ENCODE measurements at regions not wholly inside any gene's neighbourhood (a gene's known extent, or its start where the extent isn't known, plus 50 kb on each side); places are given as distances from the start of the nearest gene placed in this dataset.
"Not testable (repeated sequence)": the region's sequence is repeated elsewhere in the genome, so short reads cannot be mapped to it uniquely, and the experiment has no call there.

GRCh38 chr9:29958469-29958868 is 2385.2 kb upstream of the C9orf72 start:
- DNase-seq, result no peak

GRCh38 chr9:29965834-29966233 is 2392.6 kb upstream of the C9orf72 start:
- no peak for DNase-seq

DNA sequence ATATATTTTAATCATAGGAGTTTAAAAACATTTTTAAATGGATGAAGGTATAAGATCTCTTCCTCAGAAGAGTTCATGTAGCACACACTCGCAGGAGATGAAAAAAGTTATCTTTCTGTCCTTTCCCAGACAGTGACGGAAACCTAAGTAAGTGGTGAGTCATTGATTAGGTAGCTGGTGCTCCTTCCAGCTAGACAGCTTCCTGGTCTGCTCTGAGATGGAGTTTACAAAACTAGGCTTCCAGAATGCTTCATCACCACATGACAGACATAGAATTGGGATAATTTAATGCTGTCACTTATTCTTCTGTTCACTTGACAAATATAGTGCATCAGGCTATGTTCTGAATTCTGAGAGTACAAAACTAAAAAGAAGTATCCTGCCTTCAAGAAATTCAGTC is 2393.0 kb upstream of the C9orf72 start:
- no peak for DNase-seq

- DNase-seq, result no peak
These were observed 2395.6 kb upstream of the C9orf72 start for GRCh38 chr9:29968831-29969230.

GRCh38 chr9:29969408-29969807 is 2396.1 kb upstream of the C9orf72 start:
- no peak for DNase-seq

GRCh38 chr9:29969856-29970647 is 2396.8 kb upstream of the C9orf72 start:
- no peak for DNase-seq

DNA sequence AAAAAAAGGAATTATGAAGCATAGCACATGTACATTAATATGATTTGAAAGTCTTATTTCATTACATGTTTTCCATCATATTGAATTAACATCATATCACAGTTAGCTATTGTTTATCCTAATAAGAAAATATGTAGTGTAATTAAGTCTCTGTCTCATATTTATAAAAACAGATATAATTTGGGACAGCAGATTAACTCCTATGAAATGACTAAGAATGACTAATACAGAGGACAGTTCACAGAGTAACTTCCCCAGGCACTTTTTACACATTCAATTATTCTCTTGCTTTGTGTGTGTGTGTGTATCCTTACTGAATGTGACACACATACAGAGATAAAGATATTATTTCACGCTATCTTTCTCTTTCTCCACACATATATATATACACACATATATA is 2400.9 kb upstream of the C9orf72 start:
- no peak for DNase-seq

- no peak for DNase-seq
These were observed 2403.7 kb upstream of the C9orf72 start for GRCh38 chr9:29976981-29977380.

- no peak for DNase-seq
These were observed 2403.4 kb upstream of the ACO1 start for GRCh38 chr9:29981013-29981412.

- no peak for DNase-seq
These were observed 2384.8 kb upstream of the ACO1 start for GRCh38 chr9:29999645-30000044.

- DNase-seq, result no peak
These were observed 2373.8 kb upstream of the ACO1 start for GRCh38 chr9:30010691-30011090.

- DNase-seq, result no peak
These were observed 2371.8 kb upstream of the ACO1 start for GRCh38 chr9:30012622-30013021.

DNA sequence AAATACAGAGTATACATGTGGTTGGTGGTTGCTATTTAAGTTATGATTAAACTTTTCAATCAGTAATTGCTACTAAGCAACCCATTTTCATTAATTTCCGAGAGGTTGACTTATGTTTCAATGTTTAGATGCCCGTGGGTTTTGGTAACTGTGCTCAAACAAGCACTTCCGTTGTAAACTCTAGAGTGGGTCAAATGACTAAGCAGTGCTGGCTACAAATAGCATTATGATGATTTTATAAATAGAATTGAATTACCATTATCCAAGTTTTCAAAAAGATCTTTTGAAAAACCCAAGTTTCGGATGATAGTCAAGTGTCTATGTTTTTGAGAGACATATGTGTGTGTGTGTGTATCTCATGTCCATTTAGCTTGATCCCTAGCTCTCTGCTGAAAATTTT is 2369.4 kb upstream of the ACO1 start:
- no peak for DNase-seq

DNA sequence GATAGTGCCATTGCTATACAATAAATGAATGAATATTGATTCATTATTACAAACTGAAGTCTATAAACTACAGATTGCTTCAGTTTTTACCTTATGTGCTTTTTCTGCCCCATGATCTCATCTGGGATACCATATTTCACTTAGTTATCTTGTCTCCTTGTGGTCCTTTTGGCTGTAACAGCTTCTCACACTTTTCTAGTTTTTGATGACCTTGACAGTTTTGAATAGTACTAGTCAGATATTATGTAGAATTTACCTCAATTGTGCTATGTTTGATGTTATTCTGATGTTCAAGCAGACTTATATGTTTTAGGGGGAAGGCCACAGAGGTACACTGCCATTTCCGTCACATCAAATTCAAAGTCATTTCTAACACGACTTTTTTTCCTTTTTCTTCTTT is 2364.3 kb upstream of the ACO1 start:
- DNase-seq, result no peak

GRCh38 chr9:30035761-30036160 is 2348.7 kb upstream of the ACO1 start:
- no peak for DNase-seq

GRCh38 chr9:30036558-30036957 is 2347.9 kb upstream of the ACO1 start:
- DNase-seq, result no peak

DNA sequence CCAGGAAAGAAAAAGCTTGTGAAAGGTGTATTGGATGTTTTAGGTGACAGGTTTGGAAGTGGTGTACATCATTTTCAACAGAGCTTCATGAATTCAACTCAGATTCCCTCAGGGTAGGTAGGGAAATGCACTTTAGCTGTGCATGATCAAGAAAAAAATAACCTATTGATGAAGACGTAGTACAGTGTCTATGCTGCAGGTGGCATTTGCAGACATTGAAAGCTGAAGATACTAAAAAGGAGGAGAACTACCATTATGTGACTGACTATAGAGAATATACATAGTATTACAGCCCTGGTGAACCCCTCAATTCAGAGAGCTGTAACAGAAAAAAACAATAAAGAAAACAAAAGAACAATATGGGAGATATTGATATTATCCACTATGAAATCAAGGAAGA is 2344.7 kb upstream of the ACO1 start:
- peak; percentile 29 for DNase-seq

DNA sequence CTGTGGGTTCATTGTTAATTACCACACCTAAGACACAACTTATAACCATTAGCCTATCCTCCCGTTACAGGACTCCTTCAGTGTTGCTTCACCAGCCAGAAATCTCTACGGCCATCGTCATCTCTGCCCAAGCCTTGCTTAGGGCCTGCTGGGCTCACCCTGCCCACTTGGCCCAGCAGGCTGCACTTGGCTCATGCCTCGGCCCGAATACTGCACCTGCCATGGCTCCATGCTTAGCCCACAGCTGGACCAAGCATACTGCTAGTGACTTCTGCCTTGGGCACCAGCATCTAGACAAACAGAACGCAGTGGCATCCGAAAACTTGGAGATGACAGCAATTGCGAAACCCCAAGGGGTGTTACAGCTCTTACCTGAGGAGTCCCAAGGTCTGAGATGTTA is 2336.0 kb upstream of the ACO1 start:
- no peak for DNase-seq

- no peak for DNase-seq
These were observed 2326.0 kb upstream of the ACO1 start for GRCh38 chr9:30058463-30058862.

DNA sequence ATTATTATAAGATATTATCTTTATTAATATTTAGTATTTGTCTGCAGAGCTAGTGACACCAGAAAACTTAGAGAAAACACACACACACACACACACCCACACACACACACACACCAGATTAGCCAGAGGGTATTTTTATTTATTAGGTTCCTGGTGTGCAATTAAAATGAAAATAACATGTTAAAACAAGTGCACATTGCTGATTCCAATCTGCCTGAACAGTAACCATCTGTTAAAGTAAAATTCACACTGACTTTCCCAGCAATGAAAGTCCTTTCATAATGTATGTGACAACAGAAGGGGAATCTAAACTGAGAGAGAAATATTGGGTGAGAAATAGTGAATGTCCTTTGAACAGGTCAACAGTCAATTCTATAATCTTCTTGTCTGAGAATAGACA is 2323.5 kb upstream of the ACO1 start:
- no peak for DNase-seq

GRCh38 chr9:30065888-30066287 is 2318.6 kb upstream of the ACO1 start:
- peak; percentile 51 for DNase-seq

DNA sequence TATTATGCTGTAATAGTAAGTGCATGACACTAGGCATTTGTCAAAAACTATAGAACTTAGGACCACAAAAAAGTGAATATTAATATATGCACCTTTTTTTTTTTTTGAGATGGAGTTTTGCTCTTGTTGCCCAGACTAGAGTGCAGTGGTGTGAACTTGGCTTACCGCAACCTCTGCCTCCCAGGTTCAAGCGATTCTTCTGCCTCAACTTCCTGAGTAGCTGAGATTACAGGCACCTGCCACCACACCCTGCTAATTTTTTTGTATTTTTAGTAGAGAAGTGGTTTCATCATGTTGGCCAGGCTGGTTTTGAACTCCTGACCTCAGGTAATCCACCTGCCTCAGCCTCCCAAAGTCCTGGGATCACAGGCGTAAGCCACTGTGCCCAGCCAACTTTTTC is 2315.2 kb upstream of the ACO1 start:
- not testable (repeated sequence) for DNase-seq

DNA sequence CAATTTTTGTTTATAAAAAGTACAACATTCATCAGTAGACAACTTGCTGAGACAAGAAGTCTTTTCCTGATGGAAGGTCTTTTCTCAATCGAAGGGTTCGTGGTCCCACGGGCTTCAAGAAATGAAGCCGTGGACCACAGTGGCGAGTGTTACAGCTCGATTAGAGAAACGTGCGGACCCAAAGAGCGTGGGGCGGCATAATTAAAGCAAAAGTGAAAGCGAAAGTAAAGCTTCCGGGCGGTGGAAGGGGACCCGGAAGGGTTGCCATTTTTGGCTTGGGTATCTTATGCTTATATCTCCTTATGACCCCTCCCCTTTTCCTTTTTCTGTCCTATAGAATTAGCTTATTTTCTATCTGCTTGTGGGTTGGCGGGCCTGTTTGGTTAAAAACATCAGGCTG is 2309.4 kb upstream of the ACO1 start:
- DNase-seq, result no peak

DNA sequence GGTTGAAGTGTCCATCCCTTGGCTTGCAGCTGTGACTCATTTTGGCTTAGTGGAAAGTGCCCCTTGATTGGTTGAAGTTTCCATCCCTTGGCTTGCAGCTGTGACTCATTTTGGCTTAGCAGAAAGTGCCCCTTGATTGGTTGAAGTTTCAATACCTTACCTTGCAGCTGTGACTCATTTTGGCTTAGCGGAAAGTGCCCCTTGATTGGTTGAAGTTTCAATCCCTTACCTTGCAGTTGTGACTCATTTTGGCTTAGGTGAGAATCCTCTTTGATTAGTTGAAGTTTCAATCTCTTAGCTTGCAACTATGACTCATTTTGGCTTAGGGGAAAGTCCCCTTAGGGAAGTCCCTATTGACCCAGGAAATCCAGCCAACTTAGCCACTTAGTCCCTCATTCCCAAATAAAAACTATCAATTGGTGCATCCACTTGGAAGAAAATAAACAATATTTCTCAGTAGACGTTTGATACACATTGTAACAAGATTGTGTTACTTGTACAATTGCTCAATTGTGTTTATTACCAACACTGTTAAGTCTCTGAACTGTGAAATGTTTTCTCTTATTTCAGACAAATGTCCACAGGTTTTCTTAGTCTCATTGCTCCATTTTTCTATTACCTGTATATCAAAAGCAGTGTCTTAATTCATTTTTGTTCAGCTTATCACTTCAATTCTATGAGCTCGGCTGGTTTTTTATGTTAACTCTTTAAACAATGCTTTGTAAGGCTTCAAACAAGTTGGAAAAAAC is 2308.8 kb upstream of the ACO1 start:
- peak; percentile 37 for DNase-seq

DNA sequence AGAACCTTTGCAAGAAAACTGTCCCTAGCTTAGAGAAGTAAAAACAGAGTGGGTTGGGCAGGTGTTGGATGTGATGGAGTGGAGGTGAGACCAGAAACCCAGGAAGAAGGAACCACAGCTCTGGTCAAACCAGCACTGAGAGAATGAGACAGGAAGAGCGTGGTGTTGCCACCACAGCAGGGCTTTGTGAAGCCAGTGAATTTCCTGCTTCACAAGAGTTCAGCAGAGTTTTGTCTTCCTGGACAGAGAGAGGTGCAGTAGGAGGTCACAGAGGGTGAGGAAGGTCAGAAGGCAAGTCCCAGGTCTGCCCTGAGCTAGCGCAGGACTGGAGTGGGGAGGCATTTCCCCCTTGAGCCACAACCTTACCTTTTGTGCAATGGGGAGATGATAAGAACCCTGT is 2306.2 kb upstream of the ACO1 start:
- DNase-seq, result no peak
